CD4-positive, alpha-beta T cell treated with Interleukin-12 subunit alpha and Interleukin-12 subunit beta, for 1 hour (primary cell): ENCODE measurements at regions not wholly inside any gene's neighbourhood (a gene's known extent, or its start where the extent isn't known, plus 50 kb on each side); places are given as distances from the start of the nearest gene placed in this dataset.
A peak's percentile ranks its signal among the peaks of the same experiment; 100 is the strongest.

ENCODE experiments used
- DNase-seq: peaks from one replicate; pipeline ENCODE4 v3.0.0-alpha.2; 2020

DNA sequence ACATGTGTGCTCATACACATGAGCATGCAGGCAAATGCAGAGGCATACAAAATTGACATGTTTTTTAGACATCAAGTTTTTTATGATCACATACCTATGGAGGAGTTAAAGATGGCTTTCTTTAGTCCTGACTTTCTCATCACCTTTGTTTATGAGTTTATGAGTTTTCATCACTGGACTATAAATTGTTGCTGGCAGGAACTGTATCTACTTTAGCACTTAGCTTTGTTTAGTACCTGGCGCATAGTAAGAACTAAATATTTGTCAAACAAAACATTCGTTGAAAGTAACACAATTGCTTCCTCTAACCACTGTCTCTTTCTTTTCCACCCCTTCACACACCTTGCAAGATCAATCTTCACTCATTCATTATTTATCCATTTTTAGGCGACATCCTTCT is 182.6 kb downstream of the SUCNR1 start:
- DNase-seq: no peak

DNA sequence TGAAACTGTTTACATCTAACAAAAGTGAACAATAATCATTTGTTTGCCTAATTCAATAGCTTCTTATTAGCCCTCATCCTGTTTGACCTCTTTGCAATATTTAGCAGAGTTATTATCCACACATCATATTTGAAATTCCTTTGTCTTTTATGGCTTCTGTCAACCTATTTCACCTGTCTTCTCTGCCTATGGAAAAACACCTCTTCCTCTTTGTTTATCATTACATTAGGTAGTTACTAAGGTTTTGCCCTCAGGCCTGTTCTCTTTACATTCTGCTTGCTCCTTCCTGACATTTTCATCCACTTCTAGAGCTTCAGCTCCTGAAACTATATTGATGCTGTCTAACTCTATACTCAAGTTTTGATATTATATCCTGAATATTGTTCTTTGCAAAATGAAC is 183.0 kb downstream of the SUCNR1 start:
- DNase-seq: no peak

- DNase-seq: no peak
These were observed 183.5 kb downstream of the SUCNR1 start for GRCh38 chr3:152056987-152057386.

DNA sequence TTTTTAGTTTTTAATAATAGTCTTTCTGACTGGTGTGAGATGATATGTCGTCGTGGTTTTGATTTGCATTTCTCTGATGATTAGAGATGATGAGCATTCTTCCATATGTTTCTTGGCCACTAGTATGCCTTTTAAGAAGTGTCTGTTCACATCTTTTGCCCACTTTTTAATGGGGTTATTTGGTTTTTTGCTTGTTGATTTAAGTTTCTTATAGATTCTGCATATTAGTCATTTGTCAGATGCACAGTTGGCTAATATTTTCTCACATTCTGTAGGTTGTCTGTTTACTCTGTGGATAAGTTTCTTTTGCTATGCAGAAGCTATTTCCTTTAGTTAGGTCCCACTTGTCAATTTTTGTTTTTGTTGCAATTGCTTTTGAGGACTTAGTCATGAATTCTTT is 185.4 kb downstream of the SUCNR1 start:
- DNase-seq: no peak

DNA sequence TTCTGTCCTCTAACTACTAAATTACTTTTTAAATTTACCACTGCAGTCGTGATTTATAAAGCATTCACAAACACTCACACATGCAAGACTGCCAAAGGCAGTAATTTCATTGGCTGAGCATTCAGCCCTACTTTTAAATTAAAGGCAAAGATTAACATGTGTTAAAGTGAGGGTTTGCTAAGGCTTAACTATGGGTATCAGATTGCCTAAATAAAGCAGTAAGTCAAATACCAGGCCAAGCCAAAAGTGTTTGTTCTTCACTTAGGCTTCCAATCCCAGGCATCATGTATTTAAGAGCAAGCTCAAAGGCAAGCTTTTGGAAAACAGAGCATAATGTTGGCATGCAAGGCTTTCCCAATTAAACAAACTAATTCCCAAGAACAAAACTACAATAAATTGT is 187.3 kb downstream of the SUCNR1 start:
- DNase-seq: no peak

GRCh38 chr3:152061296-152061695 is 187.9 kb downstream of the SUCNR1 start:
- no peak for DNase-seq

- no peak for DNase-seq
These were observed 196.4 kb downstream of the SUCNR1 start for GRCh38 chr3:152069871-152070270.

DNA sequence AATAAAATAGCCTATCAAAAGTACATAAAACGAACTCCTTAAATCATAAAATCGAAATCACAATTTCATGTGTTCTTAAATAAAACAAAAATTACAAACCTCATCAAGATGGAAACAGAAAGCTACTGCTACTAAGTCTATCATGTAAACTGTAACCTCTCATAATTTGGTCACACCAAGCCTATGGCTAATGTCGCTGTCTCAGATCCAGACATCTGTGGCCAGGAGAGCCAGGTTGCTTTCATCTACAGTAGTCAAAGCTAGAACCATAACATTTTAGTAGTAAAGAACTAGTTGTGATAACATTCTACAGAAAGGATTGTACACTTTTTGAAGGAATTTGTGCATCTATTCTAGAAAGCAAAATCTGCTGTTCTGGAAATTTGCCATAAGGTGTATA is 197.4 kb upstream of the MBNL1 start:
- no peak for DNase-seq

DNA sequence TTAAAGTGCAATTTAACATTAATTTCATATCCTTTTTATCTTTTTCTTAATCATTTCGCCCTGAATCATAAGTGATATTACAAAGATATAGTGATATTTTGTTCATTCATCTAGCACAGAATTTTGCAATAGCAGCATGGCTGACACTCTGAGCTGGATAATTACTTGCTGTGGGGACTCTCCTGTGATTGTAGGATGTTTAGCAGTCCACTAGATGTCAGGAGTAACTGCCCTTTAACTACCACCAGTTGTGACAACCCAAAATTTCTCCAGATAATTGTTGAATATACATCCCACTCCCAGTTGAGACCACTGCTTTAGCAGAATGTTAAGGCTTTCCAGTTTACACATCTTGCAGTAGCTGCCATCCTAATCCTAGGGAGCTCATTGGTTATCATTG is 196.8 kb upstream of the MBNL1 start:
- peak; percentile 50 for DNase-seq

DNA sequence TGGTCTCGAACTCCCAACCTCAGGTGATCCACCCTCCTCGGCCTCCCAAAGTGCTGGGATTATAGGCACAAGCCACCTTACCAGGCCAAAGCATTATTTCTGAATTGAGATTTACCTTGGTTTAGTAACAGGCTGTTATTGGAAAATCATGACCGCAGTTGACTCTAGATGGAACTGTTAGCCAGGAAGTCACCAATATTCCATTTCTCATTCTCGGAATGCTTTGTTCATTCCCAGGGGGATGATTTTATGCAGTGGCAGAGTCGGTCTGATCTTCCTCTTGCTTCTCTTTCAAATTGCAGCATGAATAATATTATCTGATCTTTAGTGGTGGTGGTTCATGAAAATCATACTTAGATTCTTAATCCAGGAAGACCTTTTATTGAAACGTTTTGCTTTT is 195.5 kb upstream of the MBNL1 start:
- DNase-seq: no peak

- no peak for DNase-seq
These were observed 192.6 kb upstream of the MBNL1 start for GRCh38 chr3:152076148-152076547.

DNA sequence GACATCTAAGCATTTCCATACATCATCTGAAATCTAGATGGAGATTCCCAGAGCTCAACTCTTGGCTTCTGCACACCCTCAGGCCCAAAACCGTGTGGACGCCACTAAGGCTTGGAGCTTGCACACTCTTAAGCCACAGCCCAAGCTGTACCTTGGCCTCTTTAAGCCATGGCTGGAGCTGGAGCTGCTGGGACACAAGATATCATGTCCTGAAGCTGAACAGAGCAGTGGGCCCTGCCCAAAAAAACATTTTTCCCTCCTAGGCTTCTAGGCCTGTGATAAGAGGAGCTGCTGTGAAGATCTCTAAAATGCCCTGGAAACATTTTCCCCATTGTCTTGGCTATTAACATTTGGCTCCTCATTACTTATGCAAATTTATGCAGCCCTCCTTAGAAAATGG is 188.7 kb upstream of the MBNL1 start:
- DNase-seq: no peak

GRCh38 chr3:152083135-152083534 is 185.6 kb upstream of the MBNL1 start:
- no peak for DNase-seq

GRCh38 chr3:152084441-152085158 is 184.1 kb upstream of the MBNL1 start:
- no peak for DNase-seq

DNA sequence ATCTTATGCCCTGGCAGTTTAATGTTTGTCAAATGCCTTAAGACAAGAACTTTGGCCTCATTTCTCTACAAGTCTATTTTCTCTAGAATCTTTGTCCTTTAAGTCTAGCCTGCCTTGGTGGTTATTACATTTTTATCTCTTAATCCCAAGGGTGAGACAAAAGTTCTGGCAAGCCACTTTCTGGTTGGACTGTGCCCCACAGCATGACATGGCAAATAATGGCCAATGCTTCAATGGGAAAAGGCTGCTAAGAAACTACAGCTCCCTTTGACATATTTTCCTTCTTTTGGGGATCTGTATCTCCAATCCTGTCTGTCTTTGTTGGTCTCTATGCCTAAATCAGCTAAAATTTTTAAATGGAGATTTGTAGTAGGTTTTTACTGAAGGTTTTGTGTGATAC is 181.6 kb upstream of the MBNL1 start:
- DNase-seq: no peak

DNA sequence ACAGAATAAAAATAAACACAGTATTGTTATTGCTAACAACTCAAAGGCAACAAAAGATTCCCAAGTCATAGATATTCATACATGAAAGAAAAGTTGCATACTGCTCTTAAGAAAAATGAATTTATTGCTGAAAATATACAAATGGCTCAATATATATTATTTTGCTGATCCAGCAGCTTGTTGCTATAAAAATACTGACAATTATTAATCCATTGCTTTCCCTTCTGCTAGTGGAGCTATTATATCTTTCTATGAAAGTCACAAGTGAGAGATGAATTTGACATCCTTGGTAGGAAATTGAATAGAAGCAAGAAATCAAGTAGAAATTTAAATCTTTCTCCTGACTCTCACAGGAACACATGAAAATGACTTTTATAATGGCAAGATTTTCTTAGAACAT is 179.2 kb upstream of the MBNL1 start:
- DNase-seq: no peak

GRCh38 chr3:152091725-152092124 is 177.0 kb upstream of the MBNL1 start:
- no peak for DNase-seq

DNA sequence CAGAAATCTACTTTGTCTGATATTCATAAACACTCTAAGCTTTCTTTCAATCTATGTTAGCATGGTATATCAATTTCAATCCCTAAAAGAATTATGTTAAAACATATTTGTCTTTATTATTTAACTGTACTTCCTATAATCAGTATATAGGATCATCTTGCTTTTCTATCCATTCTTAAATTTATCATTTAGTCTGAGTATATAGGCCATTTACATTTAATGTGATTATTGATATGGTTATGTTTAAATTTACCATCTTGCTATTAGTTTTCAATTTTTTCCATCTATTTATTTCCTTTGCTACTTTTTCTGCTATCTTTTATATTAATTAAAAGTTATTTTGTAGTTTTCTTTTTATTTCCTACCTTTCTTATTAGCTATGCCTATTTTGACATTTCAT is 174.8 kb upstream of the MBNL1 start:
- no peak for DNase-seq

DNA sequence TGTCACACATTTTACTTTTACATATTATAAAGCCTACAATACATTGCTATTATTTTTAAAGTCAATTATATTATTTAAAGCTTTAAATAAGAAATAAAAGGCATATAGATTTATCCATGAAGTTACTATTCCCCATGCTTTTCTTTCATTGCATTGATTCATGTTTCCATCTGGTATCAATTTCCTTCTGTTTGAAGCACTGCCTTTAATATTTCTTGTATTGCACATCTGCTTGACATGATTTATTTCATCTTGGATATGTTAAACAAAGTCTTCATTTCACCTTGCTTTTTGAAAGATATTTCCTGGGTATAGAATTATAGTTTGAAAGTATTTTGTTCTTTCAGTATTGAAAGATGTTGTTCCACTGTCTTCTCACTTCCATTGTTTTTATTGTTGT is 174.3 kb upstream of the MBNL1 start:
- DNase-seq: no peak

GRCh38 chr3:152095472-152095871 is 173.3 kb upstream of the MBNL1 start:
- DNase-seq: no peak

DNA sequence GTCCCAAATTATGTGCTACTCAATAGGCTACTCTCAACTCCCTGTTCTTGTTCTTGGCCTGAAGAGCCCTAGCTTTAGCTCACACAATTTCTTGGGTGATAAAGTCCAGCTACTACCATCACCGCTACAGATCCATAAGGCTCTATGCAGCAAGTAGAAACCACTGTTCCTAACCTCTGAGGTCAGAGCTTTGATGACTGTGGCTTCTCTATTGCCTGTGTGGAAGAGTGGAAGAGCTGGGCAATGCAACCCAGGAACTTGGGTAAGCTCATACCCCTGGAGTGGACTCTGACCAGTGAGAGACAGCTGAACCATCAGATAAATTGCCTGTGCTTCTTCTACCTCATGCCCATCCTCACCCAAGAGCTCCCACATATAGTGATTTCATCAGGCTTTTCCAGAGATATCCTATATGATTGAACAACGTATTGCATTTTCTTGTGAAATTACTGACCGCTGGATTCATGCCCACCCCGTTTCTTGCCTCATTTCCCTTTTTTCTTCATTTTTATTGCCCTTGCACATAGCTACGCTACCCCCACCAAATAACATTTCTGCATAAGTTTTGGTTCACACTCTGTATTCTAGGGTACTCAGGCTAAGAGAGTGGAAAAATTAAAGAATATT is 172.3 kb upstream of the MBNL1 start:
- DNase-seq: no peak

GRCh38 chr3:152097120-152097519 is 171.6 kb upstream of the MBNL1 start:
- DNase-seq: no peak

DNA sequence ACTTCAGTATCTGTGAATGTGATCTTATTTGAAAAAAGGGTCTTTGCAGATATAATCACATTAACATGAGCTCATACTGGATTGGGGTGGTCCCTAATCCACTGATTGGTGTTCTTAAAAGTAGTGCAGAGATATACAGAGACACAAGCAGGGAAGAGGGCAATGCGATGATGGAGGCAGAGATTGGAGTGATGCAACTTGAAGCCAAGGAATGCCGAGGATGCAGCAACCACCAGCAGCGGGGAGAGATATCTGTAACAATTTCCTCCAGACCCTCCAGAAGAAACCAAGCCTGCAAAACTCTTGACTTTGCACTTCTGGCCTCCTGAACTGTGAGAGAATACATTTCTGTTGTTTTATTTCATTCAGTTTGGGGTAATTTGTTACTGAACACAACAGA is 171.0 kb upstream of the MBNL1 start:
- no peak for DNase-seq

GRCh38 chr3:152100491-152101132 is 168.1 kb upstream of the MBNL1 start:
- peak; percentile 16 for DNase-seq

DNA sequence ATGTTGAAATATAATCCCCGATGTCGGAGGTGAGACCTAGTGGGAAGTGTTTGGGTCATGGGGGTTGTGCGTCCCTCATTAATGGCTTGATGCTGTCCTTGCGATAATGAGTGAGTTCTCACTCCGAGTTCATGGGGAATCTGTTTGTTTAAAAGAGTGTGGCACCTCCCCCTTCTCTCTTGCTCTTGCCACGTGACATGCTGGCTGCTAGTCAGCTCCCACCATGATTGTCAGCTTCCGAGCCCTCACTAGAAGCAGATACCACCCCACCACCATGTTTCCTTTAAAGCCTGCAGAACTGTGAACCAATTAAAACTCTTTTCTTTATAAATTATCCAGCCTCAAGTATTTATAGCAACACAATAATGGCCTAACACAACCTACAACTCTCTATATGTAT is 166.3 kb upstream of the MBNL1 start:
- DNase-seq: no peak
